ENCODE measurements at regions not wholly inside any gene's neighbourhood (a gene's known extent, or its start where the extent isn't known, plus 50 kb on each side); places are given as distances from the start of the nearest gene placed in this dataset.

DNA sequence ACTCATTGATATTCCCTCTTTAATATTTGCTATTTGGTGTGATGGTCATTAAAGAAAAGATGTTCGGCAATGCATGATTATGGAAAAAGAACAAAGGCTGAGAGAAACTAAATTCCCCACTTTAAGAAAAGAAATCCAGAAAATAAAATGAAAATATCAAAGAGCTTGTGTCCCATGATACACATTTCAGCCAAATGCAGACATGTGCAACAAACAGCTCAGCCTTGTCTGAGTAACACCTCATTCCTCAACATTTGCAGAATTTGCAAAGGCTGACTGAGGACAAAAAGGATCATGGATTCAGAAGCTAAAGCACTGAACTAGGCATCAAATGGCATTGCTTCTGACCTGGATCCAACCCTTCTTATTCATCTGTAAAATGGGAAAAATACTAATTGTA lies 281.0 kb downstream of the RAB28 start:
- Histone ChIP-seq H3K4me2 (ENCODE audit: control insufficient read depth, extremely low read depth, insufficient read depth, low read depth, low read length) (no peak overlapping the region), H3K9me3 (ENCODE audit: control insufficient read depth, low read depth, low read length) (no peaks in the 10 kb centered on the region), H3K27me3 (ENCODE audit: control insufficient read depth, extremely low read depth, insufficient read depth, low read length) (no peaks in the 10 kb centered on the region), H3K9ac (ENCODE audit: control insufficient read depth, extremely low read depth, insufficient read depth, low read length) (no peak overlapping the region), H3K9me1 (ENCODE audit: control insufficient read depth, extremely low read depth, insufficient read depth, low read length) (no peaks in the 10 kb centered on the region), H3K27ac (ENCODE audit: control insufficient read depth, insufficient read depth, low read length) (no peak overlapping the region), H3K79me2 (ENCODE audit: control insufficient read depth, insufficient read depth, low read length) (no peaks in the 10 kb centered on the region), H2AFZ (ENCODE audit: control insufficient read depth, low read length) (no peak overlapping the region), H3K4me1 (ENCODE audit: control insufficient read depth, extremely low read depth, insufficient read depth, low read length) (no peaks in the 10 kb centered on the region), H3K4me3 (ENCODE audit: control insufficient read depth in 2 of 3, extremely low read depth in 1 of 3, insufficient read depth in 2 of 3, low read depth in 1 of 3, low read length in 3 of 3) (no peak overlapping the region), H3K36me3 (ENCODE audit: control insufficient read depth in 2 of 2, extremely low read depth in 1 of 2, insufficient read depth in 2 of 2, low read length in 2 of 2) (no peaks in the 10 kb centered on the region), H4K20me1 (ENCODE audit: control insufficient read depth, extremely low read depth, insufficient read depth, low read length) (no peaks in the 10 kb centered on the region)
- dilution Hi-C loops (cut with MboI; ENCODE audit: extremely low pct_ligation_motif_present, low sequenced_read_pairs) = no loop called here
- FAIRE-seq (no peak), DNase-seq (ENCODE audit: low read depth, low spot score) (no peak)
- no peak for TF ChIP-seq EZH2 (IDR thresholded peaks at IDR 0.05; ENCODE audit: low read length)
- TF ChIP-seq, protein P1, sequence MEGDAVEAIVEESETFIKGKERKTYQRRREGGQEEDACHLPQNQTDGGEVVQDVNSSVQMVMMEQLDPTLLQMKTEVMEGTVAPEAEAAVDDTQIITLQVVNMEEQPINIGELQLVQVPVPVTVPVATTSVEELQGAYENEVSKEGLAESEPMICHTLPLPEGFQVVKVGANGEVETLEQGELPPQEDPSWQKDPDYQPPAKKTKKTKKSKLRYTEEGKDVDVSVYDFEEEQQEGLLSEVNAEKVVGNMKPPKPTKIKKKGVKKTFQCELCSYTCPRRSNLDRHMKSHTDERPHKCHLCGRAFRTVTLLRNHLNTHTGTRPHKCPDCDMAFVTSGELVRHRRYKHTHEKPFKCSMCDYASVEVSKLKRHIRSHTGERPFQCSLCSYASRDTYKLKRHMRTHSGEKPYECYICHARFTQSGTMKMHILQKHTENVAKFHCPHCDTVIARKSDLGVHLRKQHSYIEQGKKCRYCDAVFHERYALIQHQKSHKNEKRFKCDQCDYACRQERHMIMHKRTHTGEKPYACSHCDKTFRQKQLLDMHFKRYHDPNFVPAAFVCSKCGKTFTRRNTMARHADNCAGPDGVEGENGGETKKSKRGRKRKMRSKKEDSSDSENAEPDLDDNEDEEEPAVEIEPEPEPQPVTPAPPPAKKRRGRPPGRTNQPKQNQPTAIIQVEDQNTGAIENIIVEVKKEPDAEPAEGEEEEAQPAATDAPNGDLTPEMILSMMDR (optimal IDR thresholded peaks at IDR 0.05 in 1 of 3, IDR thresholded peaks at IDR 0.05 in 1 of 3, conservative IDR thresholded peaks at IDR 0.05 in 1 of 3; ENCODE audit: extremely low read depth in 1 of 3, insufficient read depth in 2 of 3, low read length in 3 of 3) = no peak

DNA sequence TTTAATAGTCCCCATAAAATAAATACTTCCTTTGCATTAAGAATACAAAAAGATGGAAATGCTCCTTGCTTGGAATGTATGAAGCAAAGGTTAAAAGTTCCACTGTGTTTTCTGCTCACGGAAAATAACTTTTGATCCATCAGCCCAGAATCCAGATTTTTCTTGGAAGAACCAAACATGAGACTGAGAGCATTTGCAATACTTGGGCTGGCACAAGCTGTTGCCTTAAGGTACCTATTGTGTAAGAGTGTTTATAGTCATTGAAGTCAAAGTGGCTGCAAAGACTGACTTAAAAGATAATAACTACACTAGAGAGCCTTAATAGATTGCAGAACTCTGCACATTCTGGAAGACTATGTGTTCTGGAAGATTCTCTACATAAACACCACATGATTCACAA lies 281.4 kb downstream of the RAB28 start:
- Histone ChIP-seq H2AFZ (ENCODE audit: control insufficient read depth, low read length) (no peak overlapping the region), H3K9me3 (ENCODE audit: control insufficient read depth, low read depth, low read length) (no peaks in the 10 kb centered on the region), H3K4me2 (ENCODE audit: control insufficient read depth, extremely low read depth, insufficient read depth, low read depth, low read length) (no peak overlapping the region), H3K36me3 (ENCODE audit: control insufficient read depth in 2 of 2, extremely low read depth in 1 of 2, insufficient read depth in 2 of 2, low read length in 2 of 2) (no peaks in the 10 kb centered on the region), H3K4me1 (ENCODE audit: control insufficient read depth, extremely low read depth, insufficient read depth, low read length) (no peaks in the 10 kb centered on the region), H4K20me1 (ENCODE audit: control insufficient read depth, extremely low read depth, insufficient read depth, low read length) (no peaks in the 10 kb centered on the region), H3K9me1 (ENCODE audit: control insufficient read depth, extremely low read depth, insufficient read depth, low read length) (no peaks in the 10 kb centered on the region), H3K4me3 (ENCODE audit: control insufficient read depth in 2 of 3, extremely low read depth in 1 of 3, insufficient read depth in 2 of 3, low read depth in 1 of 3, low read length in 3 of 3) (no peak overlapping the region), H3K9ac (ENCODE audit: control insufficient read depth, extremely low read depth, insufficient read depth, low read length) (no peak overlapping the region), H3K27ac (ENCODE audit: control insufficient read depth, insufficient read depth, low read length) (no peak overlapping the region), H3K27me3 (ENCODE audit: control insufficient read depth, extremely low read depth, insufficient read depth, low read length) (no peaks in the 10 kb centered on the region), H3K79me2 (ENCODE audit: control insufficient read depth, insufficient read depth, low read length) (no peaks in the 10 kb centered on the region)
- FAIRE-seq (no peak), DNase-seq (ENCODE audit: low read depth, low spot score) (no peak)
- no peak for TF ChIP-seq EZH2 (IDR thresholded peaks at IDR 0.05; ENCODE audit: low read length)
- TF ChIP-seq, protein P1 (optimal IDR thresholded peaks at IDR 0.05 in 1 of 3, IDR thresholded peaks at IDR 0.05 in 1 of 3, conservative IDR thresholded peaks at IDR 0.05 in 1 of 3; ENCODE audit: extremely low read depth in 1 of 3, insufficient read depth in 2 of 3, low read length in 3 of 3) = no peak
- dilution Hi-C loops (cut with MboI; ENCODE audit: extremely low pct_ligation_motif_present, low sequenced_read_pairs) = no loop called here

All from keratinocyte (primary cell).